SK-N-SH treated with all-trans-retinoic acid at 6 μM for 48 hours (cell line): ENCODE measurements at regions not wholly inside any gene's neighbourhood (a gene's known extent, or its start where the extent isn't known, plus 50 kb on each side); places are given as distances from the start of the nearest gene placed in this dataset.

Source experiments
- ATAC-seq: fragments of 200-7000 bp; cut with Tn5 transposase; 3 replicates; pipeline ENCODE4 v1.9.1; 2020; ENCODE audit warnings: mild to moderate bottlenecking, moderate library complexity
- ARNTL ChIP-seq: fragments of 450-650 bp; formaldehyde crosslinking; IDR thresholded peaks from 2 replicates; pipeline ENCODE4 v1.5.0; 2020; ENCODE audit warnings: low read depth, mild to moderate bottlenecking, moderate library complexity, borderline replicate concordance
- BACH2 ChIP-seq: fragments of 250-450 bp; sonication (Bioruptor Pico); IDR thresholded peaks from 2 replicates; pipeline ENCODE4 v1.9.0; 2021; ENCODE audit warnings: mild to moderate bottlenecking, borderline replicate concordance
- CSDC2 ChIP-seq: fragments of 250-450 bp; sonication (Bioruptor Pico); IDR thresholded peaks from 2 replicates; pipeline ENCODE4 v1.5.0; 2020; ENCODE audit warnings: mild to moderate bottlenecking, moderate library complexity
- CSRNP3 ChIP-seq: fragments of 250-450 bp; sonication (Bioruptor Pico); IDR thresholded peaks from 2 replicates; pipeline ENCODE4 v1.5.1; 2021; ENCODE audit warnings: mild to moderate bottlenecking, moderate library complexity
- ESRRG ChIP-seq: fragments of 250-450 bp; sonication (Bioruptor Pico); IDR thresholded peaks from 2 replicates; pipeline ENCODE4 v1.6.1; 2021; ENCODE audit warnings: mild to moderate bottlenecking
- GLIS3 ChIP-seq: fragments of 250-450 bp; sonication (Bioruptor Pico); IDR thresholded peaks from 2 replicates; pipeline ENCODE4 v1.5.0; 2020; ENCODE audit warnings: mild to moderate bottlenecking, moderate library complexity
- ISL1 ChIP-seq: fragments of 250-450 bp; sonication (Bioruptor Pico); IDR thresholded peaks from 2 replicates; pipeline ENCODE4 v2.1.2; 2022; ENCODE audit warnings: mild to moderate bottlenecking, moderate library complexity
- OSR1 ChIP-seq: fragments of 250-450 bp; sonication (Bioruptor Pico); IDR thresholded peaks from 2 replicates; pipeline ENCODE4 v1.8.0; 2022; ENCODE audit warnings: moderate library complexity, mild to moderate bottlenecking, inconsistent platforms
- POU6F1 ChIP-seq: fragments of 250-450 bp; sonication (Bioruptor Pico); IDR thresholded peaks from 2 replicates; pipeline ENCODE4 v1.8.0; 2021; ENCODE audit warnings: low read depth, mild to moderate bottlenecking, moderate library complexity, borderline replicate concordance
- PPARA ChIP-seq: fragments of 250-450 bp; sonication (Bioruptor Pico); IDR thresholded peaks from 2 replicates; pipeline ENCODE4 v1.5.0; 2020; ENCODE audit warnings: mild to moderate bottlenecking, borderline replicate concordance
- RARB ChIP-seq: fragments of 250-450 bp; sonication (Bioruptor Pico); IDR thresholded peaks from 2 replicates; pipeline ENCODE4 v1.8.0; 2021; ENCODE audit warnings: mild to moderate bottlenecking, moderate library complexity
- SNAI2 ChIP-seq: fragments of 250-450 bp; sonication (Bioruptor Pico); IDR thresholded peaks from 2 replicates; pipeline ENCODE4 v1.5.0; 2020; ENCODE audit warnings: mild to moderate bottlenecking, moderate library complexity
- TCF4 ChIP-seq: fragments of 250-450 bp; sonication (Bioruptor Pico); IDR thresholded peaks from 2 replicates; pipeline ENCODE4 v1.8.0; 2021; ENCODE audit warnings: mild to moderate bottlenecking, moderate library complexity, borderline replicate concordance
- TOX ChIP-seq: fragments of 250-450 bp; sonication (Bioruptor Pico); IDR thresholded peaks from 2 replicates; pipeline ENCODE4 v1.8.0; 2021; ENCODE audit warnings: mild to moderate bottlenecking, moderate library complexity, borderline replicate concordance
- ZC3H10 ChIP-seq: fragments of 250-450 bp; sonication (Bioruptor Pico); IDR thresholded peaks from 2 replicates; pipeline ENCODE4 v1.5.1; 2021; ENCODE audit warnings: mild to moderate bottlenecking, moderate library complexity
- ZFP30 ChIP-seq: fragments of 450-650 bp; formaldehyde crosslinking; IDR thresholded peaks from 2 replicates; pipeline ENCODE4 v1.5.0; 2022; ENCODE audit warnings: mild to moderate bottlenecking, moderate library complexity
- ZNF565 ChIP-seq: fragments of 450-650 bp; formaldehyde crosslinking; conservative IDR thresholded peaks from 2 replicates; pipeline ENCODE4 v1.5.0; 2020; ENCODE audit warnings: low read depth, mild to moderate bottlenecking, moderate library complexity
- ZNF70 ChIP-seq: fragments of 450-650 bp; formaldehyde crosslinking; IDR thresholded peaks from 2 replicates; pipeline ENCODE4 v1.5.0; 2020; ENCODE audit warnings: mild to moderate bottlenecking, moderate library complexity
- ZNF8 ChIP-seq: fragments of 450-650 bp; formaldehyde crosslinking; IDR thresholded peaks from 2 replicates; pipeline ENCODE4 v1.5.0; 2020; ENCODE audit warnings: mild to moderate bottlenecking, moderate library complexity
- TF ChIP-seq, protein P1 (sequence below): fragments of 250-450 bp; sonication (Bioruptor Pico); IDR thresholded peaks from 2 replicates; pipeline ENCODE4 v1.5.0; 2020; ENCODE audit warnings: mild to moderate bottlenecking, moderate library complexity
- TF ChIP-seq, protein P2 (sequence below): fragments of 250-450 bp; sonication (Bioruptor Pico); IDR thresholded peaks from 2 replicates; pipeline ENCODE4 v1.5.1; 2020; ENCODE audit warnings: low read depth, mild to moderate bottlenecking, moderate library complexity
- TF ChIP-seq, protein P3 (sequence below): fragments of 250-450 bp; sonication (Bioruptor Pico); IDR thresholded peaks from 2 replicates; pipeline ENCODE4 v1.8.0; 2020; ENCODE audit warnings: mild to moderate bottlenecking, moderate library complexity, borderline replicate concordance

DNA sequence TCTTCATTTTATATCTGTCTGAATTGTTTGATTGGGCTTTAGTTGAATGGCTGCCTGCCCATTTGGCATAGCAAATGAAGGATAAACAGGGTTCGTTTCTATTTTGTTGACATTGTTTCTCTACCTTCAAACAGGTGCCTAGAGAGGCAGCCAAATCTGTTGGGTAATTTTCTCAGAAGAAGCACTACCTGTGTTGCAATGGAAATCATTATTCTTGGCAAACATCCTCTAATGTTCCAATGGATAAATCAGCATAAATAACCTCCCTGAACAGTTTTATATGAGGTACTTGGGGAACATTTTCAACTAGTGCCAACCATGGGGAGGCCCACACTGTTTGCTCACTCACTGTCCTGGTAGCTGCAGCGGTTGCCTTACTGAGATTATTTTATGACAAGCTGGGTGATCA lies 64.4 kb upstream of the PLPP4 start (continued):
- TF ChIP-seq ZFP30 (CRISPR knock-in tag) (no peak), SNAI2 (CRISPR knock-in tag) (no peak), TOX (CRISPR knock-in tag) (no peak), ZC3H10 (CRISPR knock-in tag) (no peak)
- TF ChIP-seq, all 23 proteins: peak for 0

DNA sequence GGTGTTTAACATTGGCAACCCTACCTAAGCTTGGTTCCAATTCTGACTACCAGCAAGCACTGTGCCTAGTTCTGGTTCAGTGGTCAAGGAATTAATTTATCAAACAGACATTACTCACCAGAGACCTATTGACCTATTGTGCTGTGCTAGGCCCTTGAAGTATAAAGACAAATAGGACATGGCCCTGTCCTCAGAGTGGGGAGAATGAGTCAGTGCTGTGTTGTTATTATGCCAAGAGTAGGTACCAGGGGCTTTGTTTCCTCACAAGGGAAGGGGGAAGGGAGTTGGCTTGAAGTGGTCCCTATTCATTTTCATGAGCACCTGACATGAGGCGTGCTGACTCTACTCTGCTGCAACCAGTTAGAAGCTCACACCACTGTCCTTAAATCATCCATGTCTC lies 62.6 kb upstream of the PLPP4 start:
- ATAC-seq = no peak

GRCh38 chr10:120396228-120396627 lies 60.8 kb upstream of the PLPP4 start:
- no peak for ATAC-seq
- TF ChIP-seq ZNF8 (CRISPR knock-in tag) (no peak), TCF4 (CRISPR knock-in tag) (no peak), OSR1 (CRISPR knock-in tag) (no peak), ARNTL (CRISPR knock-in tag) (no peak), BACH2 (no peak), ISL1 (no peak), ZNF70 (CRISPR knock-in tag) (no peak), TOX (CRISPR knock-in tag) (no peak), ZC3H10 (CRISPR knock-in tag) (no peak), SNAI2 (CRISPR knock-in tag) (no peak), POU6F1 (CRISPR knock-in tag) (no peak), ESRRG (CRISPR knock-in tag) (no peak)
- TF ChIP-seq, protein P1, sequence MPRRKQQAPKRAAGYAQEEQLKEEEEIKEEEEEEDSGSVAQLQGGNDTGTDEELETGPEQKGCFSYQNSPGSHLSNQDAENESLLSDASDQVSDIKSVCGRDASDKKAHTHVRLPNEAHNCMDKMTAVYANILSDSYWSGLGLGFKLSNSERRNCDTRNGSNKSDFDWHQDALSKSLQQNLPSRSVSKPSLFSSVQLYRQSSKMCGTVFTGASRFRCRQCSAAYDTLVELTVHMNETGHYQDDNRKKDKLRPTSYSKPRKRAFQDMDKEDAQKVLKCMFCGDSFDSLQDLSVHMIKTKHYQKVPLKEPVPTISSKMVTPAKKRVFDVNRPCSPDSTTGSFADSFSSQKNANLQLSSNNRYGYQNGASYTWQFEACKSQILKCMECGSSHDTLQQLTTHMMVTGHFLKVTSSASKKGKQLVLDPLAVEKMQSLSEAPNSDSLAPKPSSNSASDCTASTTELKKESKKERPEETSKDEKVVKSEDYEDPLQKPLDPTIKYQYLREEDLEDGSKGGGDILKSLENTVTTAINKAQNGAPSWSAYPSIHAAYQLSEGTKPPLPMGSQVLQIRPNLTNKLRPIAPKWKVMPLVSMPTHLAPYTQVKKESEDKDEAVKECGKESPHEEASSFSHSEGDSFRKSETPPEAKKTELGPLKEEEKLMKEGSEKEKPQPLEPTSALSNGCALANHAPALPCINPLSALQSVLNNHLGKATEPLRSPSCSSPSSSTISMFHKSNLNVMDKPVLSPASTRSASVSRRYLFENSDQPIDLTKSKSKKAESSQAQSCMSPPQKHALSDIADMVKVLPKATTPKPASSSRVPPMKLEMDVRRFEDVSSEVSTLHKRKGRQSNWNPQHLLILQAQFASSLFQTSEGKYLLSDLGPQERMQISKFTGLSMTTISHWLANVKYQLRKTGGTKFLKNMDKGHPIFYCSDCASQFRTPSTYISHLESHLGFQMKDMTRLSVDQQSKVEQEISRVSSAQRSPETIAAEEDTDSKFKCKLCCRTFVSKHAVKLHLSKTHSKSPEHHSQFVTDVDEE (CRISPR knock-in tag) = no peak
- TF ChIP-seq, protein P2, sequence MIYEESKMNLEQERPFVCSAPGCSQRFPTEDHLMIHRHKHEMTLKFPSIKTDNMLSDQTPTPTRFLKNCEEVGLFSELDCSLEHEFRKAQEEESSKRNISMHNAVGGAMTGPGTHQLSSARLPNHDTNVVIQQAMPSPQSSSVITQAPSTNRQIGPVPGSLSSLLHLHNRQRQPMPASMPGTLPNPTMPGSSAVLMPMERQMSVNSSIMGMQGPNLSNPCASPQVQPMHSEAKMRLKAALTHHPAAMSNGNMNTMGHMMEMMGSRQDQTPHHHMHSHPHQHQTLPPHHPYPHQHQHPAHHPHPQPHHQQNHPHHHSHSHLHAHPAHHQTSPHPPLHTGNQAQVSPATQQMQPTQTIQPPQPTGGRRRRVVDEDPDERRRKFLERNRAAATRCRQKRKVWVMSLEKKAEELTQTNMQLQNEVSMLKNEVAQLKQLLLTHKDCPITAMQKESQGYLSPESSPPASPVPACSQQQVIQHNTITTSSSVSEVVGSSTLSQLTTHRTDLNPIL (CRISPR knock-in tag) = no peak

More for the DNA sequence above, 62.6 kb upstream of the PLPP4 start:
- TF ChIP-seq, protein P2 (CRISPR knock-in tag) = no peak
- TF ChIP-seq ZFP30 (CRISPR knock-in tag) (no peak), GLIS3 (CRISPR knock-in tag) (no peak), ZNF565 (CRISPR knock-in tag) (no peak), PPARA (CRISPR knock-in tag) (no peak), TOX (CRISPR knock-in tag) (no peak), CSDC2 (no peak), RARB (CRISPR knock-in tag) (no peak), ZNF70 (CRISPR knock-in tag) (no peak), ISL1 (no peak), CSRNP3 (no peak)
- TF ChIP-seq, protein P3, sequence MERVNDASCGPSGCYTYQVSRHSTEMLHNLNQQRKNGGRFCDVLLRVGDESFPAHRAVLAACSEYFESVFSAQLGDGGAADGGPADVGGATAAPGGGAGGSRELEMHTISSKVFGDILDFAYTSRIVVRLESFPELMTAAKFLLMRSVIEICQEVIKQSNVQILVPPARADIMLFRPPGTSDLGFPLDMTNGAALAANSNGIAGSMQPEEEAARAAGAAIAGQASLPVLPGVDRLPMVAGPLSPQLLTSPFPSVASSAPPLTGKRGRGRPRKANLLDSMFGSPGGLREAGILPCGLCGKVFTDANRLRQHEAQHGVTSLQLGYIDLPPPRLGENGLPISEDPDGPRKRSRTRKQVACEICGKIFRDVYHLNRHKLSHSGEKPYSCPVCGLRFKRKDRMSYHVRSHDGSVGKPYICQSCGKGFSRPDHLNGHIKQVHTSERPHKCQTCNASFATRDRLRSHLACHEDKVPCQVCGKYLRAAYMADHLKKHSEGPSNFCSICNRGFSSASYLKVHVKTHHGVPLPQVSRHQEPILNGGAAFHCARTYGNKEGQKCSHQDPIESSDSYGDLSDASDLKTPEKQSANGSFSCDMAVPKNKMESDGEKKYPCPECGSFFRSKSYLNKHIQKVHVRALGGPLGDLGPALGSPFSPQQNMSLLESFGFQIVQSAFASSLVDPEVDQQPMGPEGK (CRISPR knock-in tag) = no peak
- TF ChIP-seq, protein P1 (CRISPR knock-in tag) = no peak
